ENCODE measurements at regions not wholly inside any gene's neighbourhood (a gene's known extent, or its start where the extent isn't known, plus 50 kb on each side); places are given as distances from the start of the nearest gene placed in this dataset.

- H3K27me3 ChIP-seq (ENCODE audit: insufficient read depth, low read depth, low read length) = no peaks in the 10 kb centered on the region
These were observed 91.2 kb downstream of the ATP6V1G3 start for GRCh38 chr1:198449261-198449660.

GRCh38 chr1:198447468-198447867, 93.0 kb downstream of the ATP6V1G3 start:
- Histone ChIP-seq H3K36me3 (ENCODE audit: insufficient read depth, low read length) (no peaks in the 10 kb centered on the region), H3F3A (ENCODE audit: insufficient read depth, low read length, poor library complexity, severe bottlenecking) (peaks cover 2% of the 10 kb centered on the region)
- TF ChIP-seq SMC3 (conservative IDR thresholded peaks at IDR 0.05; ENCODE audit: poor library complexity) (no peak), POLR2AphosphoS5 (IDR thresholded peaks at IDR 0.05) (no peak), EP300 (conservative IDR thresholded peaks at IDR 0.05; ENCODE audit: poor library complexity, severe bottlenecking) (no peak), MXI1 (conservative IDR thresholded peaks at IDR 0.05; ENCODE audit: poor library complexity, severe bottlenecking) (no peak), CTCF (IDR thresholded peaks at IDR 0.05; ENCODE audit: poor library complexity, severe bottlenecking) (no peak), TAF1 (IDR thresholded peaks at IDR 0.05; ENCODE audit: low read depth) (no peak), RAD21 (conservative IDR thresholded peaks at IDR 0.05) (no peak), EZH2 (IDR thresholded peaks at IDR 0.05; ENCODE audit: borderline replicate concordance, insufficient read depth, low read length, poor library complexity, severe bottlenecking) (no peak)

More at GRCh38 chr1:198449261-198449660, 91.2 kb downstream of the ATP6V1G3 start:
- Histone ChIP-seq H3F3A (ENCODE audit: insufficient read depth, low read length, poor library complexity, severe bottlenecking) (peaks cover 2% of the 10 kb centered on the region), H2AFZ (ENCODE audit: low read depth, low read length) (no peak overlapping the region), H3K79me2 (replicated peaks; ENCODE audit: insufficient read depth, low read length) (no peaks in the 10 kb centered on the region), H3K9ac (ENCODE audit: low read length) (no peak overlapping the region), H3K27ac (ENCODE audit: low read length) (no peak overlapping the region), H3K9me3 (ENCODE audit: low read length) (no peaks in the 10 kb centered on the region), H3K9me2 (ENCODE audit: insufficient read depth, low read length) (no peaks in the 10 kb centered on the region), H3K4me2 (ENCODE audit: low read length) (no peak overlapping the region), H3K4me3 (ENCODE audit: low read length) (no peak overlapping the region), H4K20me1 (ENCODE audit: insufficient read depth) (no peaks in the 10 kb centered on the region), H3K36me3 (ENCODE audit: insufficient read depth, low read length) (no peaks in the 10 kb centered on the region)
- TF ChIP-seq TAF1 (IDR thresholded peaks at IDR 0.05; ENCODE audit: low read depth) (no peak), MXI1 (conservative IDR thresholded peaks at IDR 0.05; ENCODE audit: poor library complexity, severe bottlenecking) (no peak), EZH2 (IDR thresholded peaks at IDR 0.05; ENCODE audit: borderline replicate concordance, insufficient read depth, low read length, poor library complexity, severe bottlenecking) (no peak), POLR2AphosphoS5 (IDR thresholded peaks at IDR 0.05) (no peak), REST (IDR thresholded peaks at IDR 0.05; ENCODE audit: borderline replicate concordance) (no peak), CTCF (IDR thresholded peaks at IDR 0.05; ENCODE audit: poor library complexity, severe bottlenecking) (no peak), EP300 (conservative IDR thresholded peaks at IDR 0.05; ENCODE audit: poor library complexity, severe bottlenecking) (no peak), SMC3 (conservative IDR thresholded peaks at IDR 0.05; ENCODE audit: poor library complexity) (no peak), RAD21 (conservative IDR thresholded peaks at IDR 0.05) (no peak)

More at GRCh38 chr1:198447468-198447867, 93.0 kb downstream of the ATP6V1G3 start:
- Histone ChIP-seq H3K9ac (ENCODE audit: low read length) (no peak overlapping the region), H4K20me1 (ENCODE audit: insufficient read depth) (no peaks in the 10 kb centered on the region), H3K79me2 (replicated peaks; ENCODE audit: insufficient read depth, low read length) (no peaks in the 10 kb centered on the region), H3K9me2 (ENCODE audit: insufficient read depth, low read length) (no peaks in the 10 kb centered on the region), H3K9me3 (ENCODE audit: low read length) (no peaks in the 10 kb centered on the region), H2AFZ (ENCODE audit: low read depth, low read length) (no peak overlapping the region), H3K4me2 (ENCODE audit: low read length) (no peak overlapping the region), H3K27ac (ENCODE audit: low read length) (no peak overlapping the region), H3K4me3 (ENCODE audit: low read length) (no peak overlapping the region), H3K27me3 (ENCODE audit: insufficient read depth, low read depth, low read length) (no peaks in the 10 kb centered on the region)
